COR-L47 (cell line): ENCODE measurements at regions not wholly inside any gene's neighbourhood (a gene's known extent, or its start where the extent isn't known, plus 50 kb on each side); places are given as distances from the start of the nearest gene placed in this dataset.

Source experiments
- DNase-seq: peaks from one replicate; lab custom pipeline; 2025; lab: John Stamatoyannopoulos, UW

DNA sequence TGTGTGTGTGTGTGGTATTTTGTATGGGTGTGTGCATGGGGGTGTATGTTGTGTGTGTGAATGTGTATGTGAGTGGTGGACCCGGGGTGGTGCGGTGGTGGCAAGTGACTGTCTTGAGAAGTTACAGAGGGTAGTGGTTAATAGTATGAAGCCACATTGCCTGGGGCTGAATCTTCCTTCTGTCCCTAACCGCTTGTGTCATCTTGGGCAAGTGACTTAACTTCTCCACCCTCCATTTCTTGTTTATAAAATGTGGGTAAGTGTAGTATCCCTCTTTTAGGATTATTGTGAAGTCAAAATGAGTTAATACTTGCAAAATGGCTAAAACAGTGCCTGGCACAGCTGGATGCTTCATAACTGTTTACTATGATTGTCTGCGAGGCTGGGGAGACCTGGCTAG, 63.5 kb downstream of the MYCN start:
- DNase-seq, result no peak

DNA sequence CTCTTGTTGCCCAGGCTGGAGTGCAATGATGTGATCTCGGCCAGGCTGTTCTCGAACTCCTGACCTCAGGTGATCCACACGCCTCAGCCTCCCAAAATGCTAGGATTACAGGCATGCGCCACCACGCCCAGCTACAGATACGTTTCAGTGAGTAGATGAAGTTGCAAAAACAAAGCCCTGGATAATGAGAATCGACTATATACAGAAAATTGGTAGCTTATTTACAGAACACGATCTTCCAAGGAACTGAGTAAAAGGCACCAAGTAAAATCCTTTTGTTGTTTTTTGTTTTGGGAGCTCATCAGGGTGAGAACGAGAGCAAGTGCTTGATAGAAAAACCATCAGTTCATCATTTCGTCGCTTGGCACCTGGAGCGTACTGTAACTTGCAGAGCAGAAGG, 62.8 kb downstream of the MYCN start:
- DNase-seq, result no peak

DNA sequence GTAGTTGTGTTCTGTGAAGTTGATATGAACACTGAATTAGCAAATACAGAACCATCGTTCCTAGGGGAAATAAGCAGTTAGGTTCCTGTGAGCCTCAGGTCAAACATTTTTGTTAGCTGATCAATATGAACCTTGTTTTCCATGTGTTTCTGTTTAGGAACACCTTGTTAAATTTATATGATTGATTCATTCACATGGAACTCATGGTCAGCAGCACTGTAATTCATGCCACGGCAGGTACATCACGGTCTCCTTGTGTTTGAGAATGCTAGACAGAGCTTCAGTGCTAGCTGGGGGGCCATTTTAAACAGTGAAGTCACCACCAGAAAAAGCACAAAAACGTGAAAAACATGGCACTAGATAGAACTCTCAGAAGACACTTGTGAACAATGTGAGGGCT, 62.2 kb downstream of the MYCN start:
- no peak for DNase-seq

DNA sequence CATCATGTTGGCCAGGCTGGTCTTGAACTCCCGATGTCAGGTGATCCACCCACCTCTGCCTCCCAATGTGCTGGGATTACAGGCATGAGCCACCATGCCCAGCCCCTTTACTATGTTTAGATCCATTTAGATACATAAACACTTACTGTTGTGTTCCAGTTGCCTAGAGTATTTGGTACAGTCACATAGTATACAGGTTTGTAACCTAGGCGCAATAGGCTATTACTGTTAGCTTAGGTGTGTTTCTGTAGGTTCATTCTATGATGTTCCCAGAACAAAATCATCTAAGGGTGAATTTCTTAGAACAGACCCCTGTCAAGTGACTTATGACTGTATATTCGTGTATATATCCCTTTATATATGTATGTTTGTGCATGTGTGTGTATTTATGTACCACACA, 61.8 kb downstream of the MYCN start:
- DNase-seq, result no peak

DNA sequence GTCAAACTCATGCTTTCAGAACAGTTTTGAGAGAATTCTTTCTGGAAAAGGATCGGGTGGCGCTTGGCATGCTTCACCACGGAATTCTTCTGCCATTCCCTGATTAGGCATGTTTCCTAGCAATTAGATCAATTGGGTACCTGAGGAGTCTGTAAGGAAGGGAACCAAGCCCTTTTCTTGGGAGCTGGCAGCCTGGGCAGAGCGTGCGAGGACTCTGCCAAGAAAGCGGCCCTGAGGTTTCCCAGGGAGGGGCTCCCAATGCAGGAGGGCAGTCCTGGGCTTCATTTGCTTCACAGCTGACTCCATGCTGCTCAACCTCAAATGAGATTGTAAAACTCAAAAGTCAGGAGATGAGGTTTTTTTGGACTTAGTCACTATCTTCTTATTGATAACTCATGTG, 60.3 kb downstream of the MYCN start:
- no peak for DNase-seq

DNA sequence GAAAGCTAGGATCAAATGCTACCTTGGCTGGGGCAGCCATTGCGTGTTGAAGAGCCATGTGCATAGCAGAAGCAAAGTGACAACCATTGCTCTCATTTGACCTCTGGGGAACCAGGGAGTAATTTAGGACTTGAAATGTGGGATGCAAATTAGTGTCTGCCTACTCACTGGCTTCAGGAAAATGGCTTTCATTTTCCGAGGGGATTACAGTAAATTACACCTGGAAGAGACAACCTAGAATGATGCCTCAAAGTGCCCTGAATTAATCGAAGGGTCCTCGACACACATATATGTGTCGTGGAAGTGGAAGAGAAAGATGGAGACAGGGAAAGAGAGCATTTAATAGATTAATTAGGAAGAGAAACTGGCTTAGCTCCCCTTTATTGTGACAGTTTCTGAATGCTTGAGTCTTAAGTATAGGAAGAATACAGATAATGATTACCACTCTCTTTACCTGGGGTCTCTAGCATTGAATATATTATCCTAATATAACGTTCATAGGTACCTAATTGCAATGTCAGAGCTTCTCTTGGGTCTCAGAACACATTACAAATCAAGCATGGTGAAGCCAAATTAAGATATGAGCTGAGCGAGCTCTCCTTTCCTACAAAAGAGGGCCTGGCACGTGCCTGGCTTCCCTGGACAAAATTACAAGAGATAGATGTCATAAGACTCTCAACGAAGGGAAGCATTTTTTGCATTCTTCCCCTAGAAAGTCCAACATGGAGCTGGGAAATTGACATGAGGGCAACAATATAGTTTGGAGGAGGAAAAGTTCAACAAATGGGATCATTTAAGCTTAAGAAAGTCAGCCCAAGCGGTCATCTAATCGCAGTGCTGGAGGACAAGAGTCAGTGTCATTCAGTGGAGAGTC, 59.5 kb downstream of the MYCN start:
- no peak for DNase-seq

DNA sequence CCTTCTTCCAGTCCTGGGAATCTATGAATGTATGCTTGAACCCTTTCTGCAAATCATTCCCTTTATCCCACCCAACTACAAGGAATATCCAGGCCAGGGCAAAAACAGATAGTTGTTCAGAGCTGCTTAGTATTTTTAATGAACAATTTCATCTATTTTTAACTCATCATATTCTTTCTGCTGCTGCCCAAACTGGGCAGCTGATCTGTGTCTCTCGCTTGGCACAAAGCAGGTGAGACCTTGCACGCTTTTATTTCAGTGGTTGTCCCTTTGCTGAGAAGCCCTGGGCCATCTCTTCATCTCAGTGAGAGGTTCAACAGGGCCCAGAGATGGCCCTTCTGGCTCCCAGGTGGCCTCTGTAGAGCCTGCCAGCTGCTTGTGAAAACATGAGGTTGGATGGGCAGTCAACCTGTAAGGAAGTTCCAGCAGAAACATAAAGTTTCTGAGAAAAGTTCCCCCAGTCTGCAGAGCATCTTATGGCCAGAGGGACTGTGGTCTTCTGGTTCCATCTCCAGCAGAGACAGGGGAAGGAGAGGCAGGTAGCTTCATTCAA, 57.5 kb downstream of the MYCN start:
- no peak for DNase-seq

DNA sequence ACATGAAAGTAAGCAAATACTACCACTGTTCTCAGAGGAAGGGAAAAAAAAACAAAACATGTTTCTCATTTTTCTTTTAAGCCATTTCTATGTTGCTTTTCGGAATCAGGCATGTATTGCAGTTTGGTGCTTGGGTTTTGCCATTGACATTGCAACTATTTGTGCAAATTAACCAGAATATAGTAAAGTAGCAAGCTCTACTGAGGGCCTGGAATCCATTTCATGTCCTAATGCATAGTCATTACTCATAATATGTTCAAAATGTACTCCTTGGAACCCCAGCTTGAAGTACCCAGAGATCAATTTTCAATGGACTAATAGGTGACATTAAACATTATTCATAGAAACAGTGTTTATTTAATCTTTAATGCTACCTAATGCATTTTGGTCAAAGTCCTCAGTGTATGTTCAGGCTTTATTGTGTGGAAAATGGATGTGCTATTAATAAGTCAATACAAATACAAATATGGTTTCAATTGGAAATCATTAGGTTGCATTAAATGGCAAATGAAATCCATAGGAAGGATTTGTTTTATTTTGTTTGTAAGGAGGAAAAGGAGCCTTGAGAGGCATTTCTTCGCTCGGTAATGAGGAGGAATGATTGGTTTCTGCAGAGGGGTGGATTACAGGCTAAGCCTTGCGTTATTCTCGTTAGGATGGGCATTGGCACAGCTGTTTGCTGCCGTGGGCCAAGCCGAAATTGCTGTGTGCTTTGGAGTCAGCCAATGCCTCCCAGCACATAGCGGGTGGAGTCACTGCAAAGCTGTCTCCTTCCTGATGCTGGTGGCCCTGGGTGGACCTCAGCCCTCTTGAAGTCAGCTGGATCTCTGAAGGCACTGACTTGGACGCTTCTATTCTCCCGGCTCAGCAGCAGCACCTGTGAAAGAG, 56.4 kb downstream of the MYCN start:
- DNase-seq, result no peak
